ENCODE measurements at regions not wholly inside any gene's neighbourhood (a gene's known extent, or its start where the extent isn't known, plus 50 kb on each side); places are given as distances from the start of the nearest gene placed in this dataset.
"Not testable (repeated sequence)": the region's sequence is repeated elsewhere in the genome, so short reads cannot be mapped to it uniquely, and the experiment has no call there.

DNA sequence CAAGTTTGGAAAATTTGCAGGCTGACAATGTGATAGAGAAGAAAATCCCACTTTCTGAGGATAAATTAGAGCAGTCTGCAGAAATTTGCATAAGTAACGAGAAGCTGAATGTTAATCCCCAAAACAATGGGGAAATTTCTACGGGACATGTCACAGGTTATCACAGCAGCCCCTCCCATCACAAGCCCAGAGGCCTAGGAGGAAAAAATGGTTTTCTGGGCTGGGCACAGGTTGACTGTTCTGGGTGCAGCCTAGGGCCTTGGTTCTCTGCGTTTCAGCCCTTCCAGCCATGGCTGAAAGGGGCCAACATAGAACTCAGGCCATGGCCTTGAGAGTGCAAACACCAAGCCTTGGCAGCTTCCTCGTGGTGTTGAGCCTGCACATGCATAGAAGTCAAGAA is 209.2 kb downstream of the ZNF716 start:
- ATAC-seq; POLR2A ChIA-PET; H3K27ac ChIP-seq; H3K4me3 ChIP-seq; CTCF ChIA-PET; H3K9me3 ChIP-seq; H3K4me1 ChIP-seq; DNase-seq (ENCODE audit: low read depth in 1 of 2, low spot score in 1 of 2); H3K4me2 ChIP-seq; FAIRE-seq: not testable (repeated sequence)
- 0% methylated on average over 4 of the region's 4 CpGs for WGBS (ENCODE audit: missing lambda C conversion rate)
- TF ChIP-seq ZFP36 (IDR thresholded peaks at IDR 0.05; ENCODE audit: borderline replicate concordance, partially characterized antibody) = peak; percentile 52

DNA sequence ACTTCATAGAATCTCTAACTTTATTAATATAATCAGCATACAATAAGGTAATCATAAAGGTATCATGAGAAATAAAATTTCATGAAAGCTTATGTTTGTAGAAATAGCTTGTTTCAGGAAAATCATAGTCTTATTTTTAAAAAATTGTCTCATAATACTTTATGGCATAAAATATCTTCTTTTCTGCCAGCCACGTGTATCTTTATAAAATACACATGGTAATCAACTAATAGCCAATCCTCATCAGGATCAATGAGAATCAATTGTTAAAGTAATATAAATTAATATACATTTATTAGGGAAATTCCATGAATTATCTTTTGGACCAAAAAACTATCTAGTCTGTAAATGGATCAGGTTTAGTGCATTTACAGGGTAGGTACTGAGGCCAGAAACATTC is 227.0 kb downstream of the ZNF716 start:
- H3K27ac ChIP-seq; H3K4me2 ChIP-seq; POLR2A ChIA-PET; H3K4me1 ChIP-seq; H3K4me3 ChIP-seq; CTCF ChIA-PET; ATAC-seq; DNase-seq (ENCODE audit: low read depth in 1 of 2, low spot score in 1 of 2); H3K9me3 ChIP-seq; FAIRE-seq: not testable (repeated sequence)
- WGBS (ENCODE audit: missing lambda C conversion rate) = 2% methylated on average over 1 of the region's 1 CpG

DNA sequence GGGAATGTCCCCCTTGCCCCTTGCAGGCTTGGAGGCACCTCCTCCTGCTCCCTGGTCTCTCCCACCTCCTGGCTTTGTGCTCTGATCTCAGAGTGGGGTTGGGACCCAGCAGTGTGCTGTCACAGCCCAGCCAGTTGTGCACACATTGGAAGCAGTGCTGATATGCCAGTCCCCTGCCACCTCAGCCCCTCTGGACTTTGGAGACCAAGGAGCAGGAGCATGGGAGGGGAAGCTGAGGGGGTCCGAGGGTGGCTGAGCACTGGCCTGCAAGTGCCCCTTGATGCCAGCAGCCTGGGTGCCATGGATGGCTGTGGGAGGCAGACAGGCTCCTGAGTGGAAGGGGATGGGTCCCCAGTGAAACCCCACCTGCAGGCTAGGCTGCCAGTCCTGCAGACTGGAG is 235.4 kb downstream of the ZNF716 start:
- Histone ChIP-seq H3K4me1 (no peaks in the 10 kb centered on the region), H3K4me3 (no peak overlapping the region), H3K4me2 (no peak overlapping the region), H3K27ac (no peak overlapping the region), H3K9me3 (no peaks in the 10 kb centered on the region)
- CTCF ChIA-PET = no interaction called here
- no CpG with 5 or more reads among the region's 1 CpG for WGBS (ENCODE audit: missing lambda C conversion rate)
- DNase-seq (ENCODE audit: low read depth in 1 of 2, low spot score in 1 of 2) (no peak), FAIRE-seq (no peak), ATAC-seq (no peak)
- TF ChIP-seq, protein P1, sequence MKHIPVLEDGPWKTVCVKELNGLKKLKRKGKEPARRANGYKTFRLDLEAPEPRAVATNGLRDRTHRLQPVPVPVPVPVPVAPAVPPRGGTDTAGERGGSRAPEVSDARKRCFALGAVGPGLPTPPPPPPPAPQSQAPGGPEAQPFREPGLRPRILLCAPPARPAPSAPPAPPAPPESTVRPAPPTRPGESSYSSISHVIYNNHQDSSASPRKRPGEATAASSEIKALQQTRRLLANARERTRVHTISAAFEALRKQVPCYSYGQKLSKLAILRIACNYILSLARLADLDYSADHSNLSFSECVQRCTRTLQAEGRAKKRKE (CRISPR knock-in tag; IDR thresholded peaks at IDR 0.05; ENCODE audit: low read depth) = no peak
- no peak for TF ChIP-seq CBX2 (IDR thresholded peaks at IDR 0.05; ENCODE audit: borderline replicate concordance, low read depth)
- no peak for TF ChIP-seq FOSB (CRISPR knock-in tag; IDR thresholded peaks at IDR 0.05)
- POLR2A ChIA-PET = no interaction called here

Measured in A549 (cell line).